Keratinocyte (primary cell): ENCODE measurements at regions not wholly inside any gene's neighbourhood (a gene's known extent, or its start where the extent isn't known, plus 50 kb on each side); places are given as distances from the start of the nearest gene placed in this dataset.

Experiments
- EZH2 ChIP-seq: IDR thresholded peaks from one replicate; pipeline ENCODE4 v1.6.1; 2012; ENCODE audit warnings: inconsistent platforms, mild to moderate bottlenecking, low read length, moderate library complexity
- TF ChIP-seq, protein P1 (sequence below), 3 experiments: IDR thresholded peaks in 1 of 3; conservative IDR thresholded peaks in 1 of 3; optimal IDR thresholded peaks in 1 of 3; 2 replicates in 2 of 3; 3 replicates in 1 of 3; pipeline versions ENCODE3 to v1.5.1; 2011; ENCODE audit warnings: low read length in 3 of 3, mild to moderate bottlenecking in 3 of 3, moderate library complexity in 2 of 3, control low read depth in 1 of 3, inconsistent platforms in 1 of 3; ENCODE audit not compliant: insufficient read depth in 2 of 3; ENCODE audit errors: extremely low read depth in 1 of 3

DNA sequence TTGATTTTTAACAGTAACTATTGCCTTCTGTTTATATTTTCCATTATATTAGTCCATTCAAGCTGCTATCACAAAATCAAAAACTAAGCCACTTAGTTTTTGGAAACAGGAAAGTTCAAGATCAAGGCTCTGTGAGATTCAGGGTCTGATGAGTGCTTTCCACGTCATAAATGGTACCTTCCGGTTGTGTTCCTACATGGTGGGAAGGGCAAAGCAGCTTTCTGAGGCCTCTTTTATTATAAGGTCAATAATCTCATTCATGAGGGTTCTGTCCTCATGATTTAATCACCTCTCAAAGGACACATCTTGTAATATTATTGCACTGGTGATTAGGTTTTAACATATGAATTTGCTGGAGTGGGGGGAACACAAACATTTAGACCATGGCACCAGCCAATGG lies 152.0 kb downstream of the VGLL3 start:
- TF ChIP-seq, protein P1, sequence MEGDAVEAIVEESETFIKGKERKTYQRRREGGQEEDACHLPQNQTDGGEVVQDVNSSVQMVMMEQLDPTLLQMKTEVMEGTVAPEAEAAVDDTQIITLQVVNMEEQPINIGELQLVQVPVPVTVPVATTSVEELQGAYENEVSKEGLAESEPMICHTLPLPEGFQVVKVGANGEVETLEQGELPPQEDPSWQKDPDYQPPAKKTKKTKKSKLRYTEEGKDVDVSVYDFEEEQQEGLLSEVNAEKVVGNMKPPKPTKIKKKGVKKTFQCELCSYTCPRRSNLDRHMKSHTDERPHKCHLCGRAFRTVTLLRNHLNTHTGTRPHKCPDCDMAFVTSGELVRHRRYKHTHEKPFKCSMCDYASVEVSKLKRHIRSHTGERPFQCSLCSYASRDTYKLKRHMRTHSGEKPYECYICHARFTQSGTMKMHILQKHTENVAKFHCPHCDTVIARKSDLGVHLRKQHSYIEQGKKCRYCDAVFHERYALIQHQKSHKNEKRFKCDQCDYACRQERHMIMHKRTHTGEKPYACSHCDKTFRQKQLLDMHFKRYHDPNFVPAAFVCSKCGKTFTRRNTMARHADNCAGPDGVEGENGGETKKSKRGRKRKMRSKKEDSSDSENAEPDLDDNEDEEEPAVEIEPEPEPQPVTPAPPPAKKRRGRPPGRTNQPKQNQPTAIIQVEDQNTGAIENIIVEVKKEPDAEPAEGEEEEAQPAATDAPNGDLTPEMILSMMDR (optimal IDR thresholded peaks at IDR 0.05 in 1 of 3, IDR thresholded peaks at IDR 0.05 in 1 of 3, conservative IDR thresholded peaks at IDR 0.05 in 1 of 3; ENCODE audit: extremely low read depth in 1 of 3, insufficient read depth in 2 of 3, low read length in 3 of 3): no peak
- TF ChIP-seq EZH2: no peak
